GM12875 (cell line): ENCODE measurements at regions not wholly inside any gene's neighbourhood (a gene's known extent, or its start where the extent isn't known, plus 50 kb on each side); places are given as distances from the start of the nearest gene placed in this dataset.

Source experiments
- H3K4me3 ChIP-seq: one replicate; pipeline ENCODE4 v1.5.1; 2011; ENCODE audit warnings: low read depth, low read length, control low read depth
- TF ChIP-seq, protein P1 (sequence below): IDR thresholded peaks from 2 replicates; pipeline ENCODE4 v1.5.1; 2011; ENCODE audit warnings: low read depth, mild to moderate bottlenecking, control low read depth, inconsistent platforms, low read length, moderate library complexity, borderline replicate concordance; ENCODE audit not compliant: insufficient read depth

- TF ChIP-seq, protein P1, sequence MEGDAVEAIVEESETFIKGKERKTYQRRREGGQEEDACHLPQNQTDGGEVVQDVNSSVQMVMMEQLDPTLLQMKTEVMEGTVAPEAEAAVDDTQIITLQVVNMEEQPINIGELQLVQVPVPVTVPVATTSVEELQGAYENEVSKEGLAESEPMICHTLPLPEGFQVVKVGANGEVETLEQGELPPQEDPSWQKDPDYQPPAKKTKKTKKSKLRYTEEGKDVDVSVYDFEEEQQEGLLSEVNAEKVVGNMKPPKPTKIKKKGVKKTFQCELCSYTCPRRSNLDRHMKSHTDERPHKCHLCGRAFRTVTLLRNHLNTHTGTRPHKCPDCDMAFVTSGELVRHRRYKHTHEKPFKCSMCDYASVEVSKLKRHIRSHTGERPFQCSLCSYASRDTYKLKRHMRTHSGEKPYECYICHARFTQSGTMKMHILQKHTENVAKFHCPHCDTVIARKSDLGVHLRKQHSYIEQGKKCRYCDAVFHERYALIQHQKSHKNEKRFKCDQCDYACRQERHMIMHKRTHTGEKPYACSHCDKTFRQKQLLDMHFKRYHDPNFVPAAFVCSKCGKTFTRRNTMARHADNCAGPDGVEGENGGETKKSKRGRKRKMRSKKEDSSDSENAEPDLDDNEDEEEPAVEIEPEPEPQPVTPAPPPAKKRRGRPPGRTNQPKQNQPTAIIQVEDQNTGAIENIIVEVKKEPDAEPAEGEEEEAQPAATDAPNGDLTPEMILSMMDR: no peak
These were observed 74.6 kb downstream of the TRIM42 start for GRCh38 chr3:140752499-140752898.

DNA sequence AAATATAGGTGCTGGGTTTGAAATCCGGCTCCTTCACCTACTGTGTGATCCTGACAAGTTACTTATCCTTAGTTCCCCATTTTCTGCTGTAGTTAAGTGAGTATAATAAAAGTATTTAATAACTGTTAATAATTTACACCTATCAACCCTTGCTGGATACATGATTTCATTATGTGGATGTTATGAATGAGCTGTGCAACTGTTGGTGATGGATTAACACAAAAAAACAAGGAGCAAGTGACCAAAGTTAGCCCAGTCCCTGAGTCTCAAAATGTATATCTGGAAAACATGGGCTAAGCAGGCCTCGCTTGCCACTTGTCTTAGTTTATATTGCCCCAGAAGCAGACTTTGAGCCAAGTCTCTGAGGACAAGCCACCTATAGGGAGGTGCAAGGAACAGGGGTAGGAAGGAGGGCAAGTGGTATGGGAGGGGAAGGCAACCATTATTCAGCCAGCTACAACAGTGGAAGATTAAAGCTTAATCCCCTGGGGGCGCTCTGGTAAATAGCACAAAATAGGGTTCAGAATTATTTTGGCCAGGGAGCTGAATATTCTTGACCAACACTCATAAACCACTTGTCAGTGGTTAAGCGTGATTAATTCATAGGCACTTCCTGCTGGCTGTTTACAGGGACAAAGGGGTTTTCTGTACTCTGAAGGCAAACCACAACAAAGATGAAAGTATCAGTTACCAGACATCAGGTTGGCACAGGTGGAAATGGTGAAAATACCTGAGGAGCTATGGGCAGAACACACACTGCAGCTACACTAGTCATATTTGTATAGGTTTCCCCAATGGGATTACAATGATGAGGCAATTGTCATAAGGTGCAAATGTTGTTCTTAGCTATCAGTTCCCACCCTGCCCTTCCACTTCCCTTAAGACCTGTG lies 76.2 kb downstream of the TRIM42 start:
- TF ChIP-seq, protein P1: no peak
- H3K4me3 ChIP-seq: no peak overlapping the region

More at GRCh38 chr3:140752499-140752898, 74.6 kb downstream of the TRIM42 start:
- H3K4me3 ChIP-seq: no peak overlapping the region

DNA sequence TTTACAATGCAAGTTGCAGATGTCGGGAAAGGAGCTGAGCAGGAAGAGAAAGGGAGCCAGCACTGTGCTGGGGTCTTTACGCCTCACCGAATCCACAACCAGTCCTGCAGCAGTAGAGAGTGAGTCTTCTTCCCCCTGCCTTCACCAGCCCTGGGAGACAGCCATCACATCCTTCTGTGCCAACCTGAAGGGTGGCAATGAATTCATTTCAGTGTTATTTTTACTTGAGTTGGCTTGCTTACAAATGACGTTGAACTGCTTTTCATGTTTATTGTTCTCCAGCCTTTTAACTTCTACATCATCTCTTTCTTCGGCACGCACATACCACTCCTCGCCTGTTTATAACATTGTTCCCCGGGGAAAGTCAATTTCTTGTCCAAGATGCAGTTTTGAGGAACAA lies 77.1 kb downstream of the TRIM42 start:
- no peak overlapping the region for H3K4me3 ChIP-seq
- TF ChIP-seq, protein P1: no peak

DNA sequence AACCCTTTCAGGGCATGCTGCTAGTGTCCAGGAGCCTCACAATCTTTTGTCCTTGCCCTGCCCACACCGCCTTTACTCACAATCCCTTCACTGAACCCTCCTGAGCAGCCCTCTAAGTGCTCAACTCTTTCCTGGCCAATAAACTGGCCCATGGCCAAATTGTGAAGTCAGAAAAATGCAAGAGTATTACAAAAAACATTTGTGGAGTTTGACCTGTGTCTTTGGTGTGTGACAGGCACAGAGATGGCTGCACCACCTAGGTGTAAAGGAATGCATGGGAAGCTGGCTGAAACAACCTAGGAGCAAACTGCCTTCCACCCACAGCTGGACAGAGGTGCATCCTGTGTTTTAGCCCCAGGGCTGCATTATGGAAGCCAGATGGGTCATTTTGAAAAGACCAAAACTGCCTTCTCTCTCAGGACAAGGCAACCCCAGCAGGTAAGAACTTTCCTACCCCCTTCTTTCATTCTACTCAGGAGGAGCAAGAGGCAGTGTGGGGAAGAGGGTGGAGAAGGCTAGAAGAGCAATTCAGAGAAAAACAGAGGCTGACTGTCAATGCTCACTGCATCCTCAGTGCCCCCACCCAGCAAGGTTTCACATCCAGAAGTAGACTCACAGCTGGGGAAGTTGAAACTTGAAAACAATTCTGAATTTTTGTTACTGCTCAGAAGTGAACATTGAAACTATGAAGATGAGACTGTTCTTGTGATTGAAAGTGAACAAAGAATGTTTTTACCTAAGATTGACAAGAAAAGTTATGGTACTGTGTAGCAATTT lies 78.6 kb downstream of the TRIM42 start:
- TF ChIP-seq, protein P1: no peak
- no peak overlapping the region for H3K4me3 ChIP-seq

- TF ChIP-seq, protein P1: no peak
- no peak overlapping the region for H3K4me3 ChIP-seq
These were observed 81.1 kb downstream of the TRIM42 start for GRCh38 chr3:140758791-140759444.

- no peak overlapping the region for H3K4me3 ChIP-seq
- TF ChIP-seq, protein P1: no peak
These were observed 82.6 kb downstream of the TRIM42 start for GRCh38 chr3:140760324-140761075.
